PC-3 (cell line): ENCODE measurements at regions not wholly inside any gene's neighbourhood (a gene's known extent, or its start where the extent isn't known, plus 50 kb on each side); places are given as distances from the start of the nearest gene placed in this dataset.
A peak's percentile ranks its signal among the peaks of the same experiment; 100 is the strongest.

Experiments used
- ATAC-seq: fragments of 200-7000 bp; cut with Tn5 transposase; 2 replicates; pipeline ENCODE4 v1.9.1; 2020; ENCODE audit warnings: mild to moderate bottlenecking, moderate library complexity
- BruUV-seq: library from RNA; stranded (reverse); fragments of 400-500 nt; replicated peaks from 2 replicates; lab custom pipeline; 2021; lab: Mats Ljungman, UMichigan
- CTCF ChIA-PET: fragments of 300-600 bp; sonication (Branson Sonifier 250); formaldehyde crosslinking; loops from one replicate; lab custom pipeline; 2022; ENCODE audit warnings: antibody characterized with exemption; lab: Charles Lee
- POLR2A ChIA-PET: fragments of 300-600 bp; sonication (Branson Sonifier 250); formaldehyde crosslinking; loops from one replicate; lab custom pipeline; 2022; ENCODE audit warnings: antibody characterized with exemption; ENCODE audit not compliant: unreplicated experiment; lab: Charles Lee
- DNase-seq: peaks from one replicate; pipeline ENCODE4 v3.0.0-alpha.2; 2015
- H2AFZ ChIP-seq: fragments of 300-600 bp; sonication (generic); 2 replicates; pipeline ENCODE4 v1.6.0; 2016; ENCODE audit warnings: antibody characterized with exemption, low read length
- H3F3A ChIP-seq: fragments of 300-600 bp; sonication (generic); one replicate; pipeline ENCODE4 v1.6.0; 2017; ENCODE audit warnings: antibody characterized with exemption, low read length, control low read depth, mild to moderate bottlenecking; ENCODE audit not compliant: unreplicated experiment
- H3K27ac ChIP-seq: fragments of 300-600 bp; sonication (generic); 2 replicates; pipeline ENCODE4 v1.5.1; 2016; ENCODE audit warnings: mild to moderate bottlenecking, low read length
- H3K27me3 ChIP-seq: fragments of 300-600 bp; sonication (generic); 2 replicates; pipeline ENCODE4 v1.6.1; 2016; ENCODE audit warnings: low read length, mixed read lengths
- H3K36me3 ChIP-seq: fragments of 300-600 bp; sonication (generic); 2 replicates; pipeline ENCODE4 v1.6.1; 2016; ENCODE audit warnings: low read depth, mixed run types, low read length, mixed read lengths
- H3K4me1 ChIP-seq: fragments of 300-600 bp; sonication (generic); 2 replicates; pipeline ENCODE4 v1.5.1; 2016; ENCODE audit warnings: low read length; ENCODE audit not compliant: insufficient read depth
- H3K4me2 ChIP-seq: fragments of 300-600 bp; sonication (generic); 2 replicates; pipeline ENCODE4 v1.6.0; 2016; ENCODE audit warnings: low read length
- H3K4me3 ChIP-seq: fragments of 300-600 bp; sonication (generic); 2 replicates; pipeline ENCODE4 v1.5.1; 2016; ENCODE audit warnings: mild to moderate bottlenecking, low read length, mixed read lengths
- H3K79me2 ChIP-seq: fragments of 300-600 bp; sonication (generic); 2 replicates; pipeline ENCODE4 v1.6.1; 2017; ENCODE audit warnings: low read length, mixed read lengths
- H3K9ac ChIP-seq: fragments of 300-600 bp; sonication (generic); 2 replicates; pipeline ENCODE4 v1.6.0; 2016; ENCODE audit warnings: mild to moderate bottlenecking, low read length
- H3K9me2 ChIP-seq: fragments of 300-600 bp; sonication (generic); replicated peaks from 2 replicates; pipeline ENCODE4 v1.6.1; 2016; ENCODE audit warnings: mixed run types, low read length, mixed read lengths
- H3K9me3 ChIP-seq: fragments of 300-600 bp; sonication (generic); 2 replicates; pipeline ENCODE4 v1.6.1; 2016; ENCODE audit warnings: low read length, mixed read lengths
- H4K20me1 ChIP-seq: fragments of 300-600 bp; sonication (generic); 2 replicates; pipeline ENCODE4 v1.6.1; 2016; ENCODE audit warnings: low read length, mixed read lengths
- EZH2 ChIP-seq: fragments of 300-600 bp; sonication (generic); IDR thresholded peaks from one replicate; pipeline ENCODE4 v1.6.1; 2017; ENCODE audit warnings: antibody characterized with exemption, mild to moderate bottlenecking, low read length; ENCODE audit not compliant: unreplicated experiment
- EZH2phosphoT487 ChIP-seq: fragments of 300-600 bp; sonication (generic); IDR thresholded peaks from 2 replicates; pipeline ENCODE4 v1.6.1; 2018; ENCODE audit warnings: mild to moderate bottlenecking, antibody characterized with exemption, low read length, borderline replicate concordance
- intact Hi-C: fragments of 100-400 bp; cut with micrococcal nuclease; formaldehyde crosslinking; loops from 2 replicates; pipeline ENCODE4 v1.9.0; 2023
- TF ChIP-seq, protein P1 (sequence below): fragments of 300-600 bp; sonication (generic); conservative IDR thresholded peaks from 2 replicates; pipeline ENCODE4 v1.5.1; 2017; ENCODE audit warnings: antibody characterized with exemption, low read depth, mild to moderate bottlenecking, low read length

GRCh38 chr5:27592231-27592630, 553.8 kb upstream of the CDH9 start:
- Histone ChIP-seq H2AFZ (no peak overlapping the region), H3K27ac (no peak overlapping the region), H3K4me3 (no peak overlapping the region), H3K79me2 (no peaks in the 10 kb centered on the region), H3F3A (no peaks in the 10 kb centered on the region), H3K4me1 (peaks cover 7% of the 10 kb centered on the region; the same call in 1 of the 2 replicates), H3K36me3 (no peaks in the 10 kb centered on the region), H3K9me2 (no peaks in the 10 kb centered on the region), H3K9me3 (no peaks in the 10 kb centered on the region), H3K4me2 (no peak overlapping the region), H3K9ac (no peak overlapping the region), H3K27me3 (no peaks in the 10 kb centered on the region), H4K20me1 (no peaks in the 10 kb centered on the region)
- no TSS peak for BruUV-seq
- DNase-seq (peak; percentile 63), ATAC-seq (peak; percentile 46)
- TF ChIP-seq, protein P1, sequence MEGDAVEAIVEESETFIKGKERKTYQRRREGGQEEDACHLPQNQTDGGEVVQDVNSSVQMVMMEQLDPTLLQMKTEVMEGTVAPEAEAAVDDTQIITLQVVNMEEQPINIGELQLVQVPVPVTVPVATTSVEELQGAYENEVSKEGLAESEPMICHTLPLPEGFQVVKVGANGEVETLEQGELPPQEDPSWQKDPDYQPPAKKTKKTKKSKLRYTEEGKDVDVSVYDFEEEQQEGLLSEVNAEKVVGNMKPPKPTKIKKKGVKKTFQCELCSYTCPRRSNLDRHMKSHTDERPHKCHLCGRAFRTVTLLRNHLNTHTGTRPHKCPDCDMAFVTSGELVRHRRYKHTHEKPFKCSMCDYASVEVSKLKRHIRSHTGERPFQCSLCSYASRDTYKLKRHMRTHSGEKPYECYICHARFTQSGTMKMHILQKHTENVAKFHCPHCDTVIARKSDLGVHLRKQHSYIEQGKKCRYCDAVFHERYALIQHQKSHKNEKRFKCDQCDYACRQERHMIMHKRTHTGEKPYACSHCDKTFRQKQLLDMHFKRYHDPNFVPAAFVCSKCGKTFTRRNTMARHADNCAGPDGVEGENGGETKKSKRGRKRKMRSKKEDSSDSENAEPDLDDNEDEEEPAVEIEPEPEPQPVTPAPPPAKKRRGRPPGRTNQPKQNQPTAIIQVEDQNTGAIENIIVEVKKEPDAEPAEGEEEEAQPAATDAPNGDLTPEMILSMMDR = no peak
- no peak for TF ChIP-seq EZH2phosphoT487
- no peak for TF ChIP-seq EZH2
- POLR2A ChIA-PET = no interaction called here
- CTCF ChIA-PET = interaction anchor here (0.6 kb wide), 1 partner anchor 35 kb away, joined by 3 read pairs; no protein-coding TSS in a partner anchor
- intact Hi-C loops = no loop called here

DNA sequence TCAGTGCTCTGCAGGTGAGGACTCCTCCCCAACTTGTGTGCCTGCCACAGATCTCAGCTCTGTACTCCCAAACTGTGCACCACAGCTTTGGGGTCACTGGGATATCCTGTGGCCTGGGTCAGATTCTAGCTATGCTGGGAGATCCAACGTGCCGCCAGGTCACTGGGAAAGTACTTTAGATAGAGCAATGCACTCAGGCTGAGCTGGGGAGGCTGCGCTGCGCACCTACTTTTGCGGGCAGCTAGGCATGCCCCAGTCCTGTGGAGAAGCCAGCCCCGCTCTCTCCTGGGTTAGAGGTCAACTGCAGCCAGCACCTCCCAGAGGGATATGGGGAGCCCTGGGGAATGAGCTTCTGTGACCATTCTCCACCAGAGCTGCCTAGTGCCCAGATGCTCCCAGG, 552.1 kb upstream of the CDH9 start:
- no peaks in the 10 kb centered on the region for H4K20me1 ChIP-seq
- ATAC-seq (no peak), DNase-seq (no peak)
- H3K79me2 ChIP-seq = no peaks in the 10 kb centered on the region
- H3K9ac ChIP-seq = no peak overlapping the region
- H3K27ac ChIP-seq = no peak overlapping the region
- H3K4me3 ChIP-seq = no peak overlapping the region
- intact Hi-C loops = no loop called here
- H3K9me3 ChIP-seq = no peaks in the 10 kb centered on the region
- H3F3A ChIP-seq = no peaks in the 10 kb centered on the region
- no peaks in the 10 kb centered on the region for H3K9me2 ChIP-seq
- H3K4me2 ChIP-seq = no peak overlapping the region
- H3K27me3 ChIP-seq = no peaks in the 10 kb centered on the region
- H3K4me1 ChIP-seq = peaks cover 7% of the 10 kb centered on the region; the same call in 1 of the 2 replicates
- ChIA-PET POLR2A (no interaction called here), CTCF (no interaction called here)
- BruUV-seq = no TSS peak
- H3K36me3 ChIP-seq = no peaks in the 10 kb centered on the region
- TF ChIP-seq EZH2phosphoT487 = no peak
- no peak for TF ChIP-seq EZH2
- TF ChIP-seq, protein P1 = no peak
- H2AFZ ChIP-seq = no peak overlapping the region

GRCh38 chr5:27578279-27578678, 539.9 kb upstream of the CDH9 start:
- no peaks in the 10 kb centered on the region for H3K79me2 ChIP-seq
- intact Hi-C loops = no loop called here
- no peak overlapping the region for H2AFZ ChIP-seq
- no peak overlapping the region for H3K27ac ChIP-seq
- H3K9me2 ChIP-seq = no peaks in the 10 kb centered on the region
- no peak overlapping the region for H3K4me2 ChIP-seq
- H3K4me3 ChIP-seq = no peak overlapping the region
- H4K20me1 ChIP-seq = no peaks in the 10 kb centered on the region
- no peak for DNase-seq
- no peaks in the 10 kb centered on the region for H3K36me3 ChIP-seq
- H3K9me3 ChIP-seq = no peaks in the 10 kb centered on the region
- H3K27me3 ChIP-seq = no peaks in the 10 kb centered on the region
- TF ChIP-seq EZH2phosphoT487 = no peak
- TF ChIP-seq EZH2 = no peak
- TF ChIP-seq, protein P1 = no peak
- ChIA-PET CTCF (no interaction called here), POLR2A (no interaction called here)
- H3K9ac ChIP-seq = no peak overlapping the region
- no TSS peak for BruUV-seq
- ATAC-seq = no peak
- no peaks in the 10 kb centered on the region for H3K4me1 ChIP-seq
- no peaks in the 10 kb centered on the region for H3F3A ChIP-seq
